Daoy (cell line): ENCODE measurements at regions not wholly inside any gene's neighbourhood (a gene's known extent, or its start where the extent isn't known, plus 50 kb on each side); places are given as distances from the start of the nearest gene placed in this dataset.
A peak's percentile ranks its signal among the peaks of the same experiment; 100 is the strongest.
"Not testable (repeated sequence)": the region's sequence is repeated elsewhere in the genome, so short reads cannot be mapped to it uniquely, and the experiment has no call there.

Experiments
- DNase-seq: peaks from one replicate; pipeline ENCODE4 v3.0.0-alpha.2; 2015; ENCODE audit warnings: low read depth

DNA sequence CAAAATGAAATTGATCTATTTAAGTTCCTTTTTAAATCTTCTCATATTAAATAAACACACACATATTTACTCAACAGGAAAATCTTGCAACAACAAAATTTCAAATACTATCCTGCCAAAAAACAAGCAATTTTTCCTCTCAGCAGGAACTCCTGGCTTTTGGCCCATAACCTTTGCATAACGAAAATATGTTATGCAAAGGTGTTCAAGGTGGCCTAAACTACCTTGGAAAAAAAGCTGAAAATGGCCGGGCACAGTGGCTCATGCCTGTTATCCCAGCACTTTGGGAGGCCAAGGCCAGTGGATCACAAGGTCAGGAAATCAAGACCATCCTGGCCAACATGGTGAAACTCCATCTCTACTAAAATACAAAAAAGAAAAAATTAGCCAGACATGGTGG lies 424.3 kb upstream of the ZNF337 start:
- not testable (repeated sequence) for DNase-seq

- DNase-seq = not testable (repeated sequence)
These were observed 397.8 kb upstream of the ZNF337 start for GRCh38 chr20:26094498-26094897.

- DNase-seq = not testable (repeated sequence)
These were observed 395.3 kb upstream of the ZNF337 start for GRCh38 chr20:26091921-26092320.

DNA sequence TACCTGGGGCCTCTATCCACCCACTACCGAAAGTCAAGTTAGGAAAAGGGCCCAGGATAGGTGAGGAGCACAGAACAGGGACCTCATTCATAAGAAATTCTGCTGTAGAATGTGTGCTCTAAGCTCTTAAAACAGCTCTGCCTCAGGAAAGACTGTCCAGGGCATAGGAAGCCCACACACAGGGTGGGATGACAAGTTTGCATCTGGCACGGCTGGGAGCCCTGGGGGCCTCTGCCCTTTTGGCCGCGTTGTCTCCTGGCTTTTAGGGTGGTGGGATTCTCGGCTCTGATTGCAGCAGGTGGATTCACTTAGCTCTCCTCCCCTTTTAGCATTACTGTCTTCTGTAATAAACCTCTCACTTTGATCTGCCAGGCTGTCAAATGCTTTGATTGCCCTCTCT lies 389.5 kb upstream of the ZNF337 start:
- DNase-seq = not testable (repeated sequence)

DNA sequence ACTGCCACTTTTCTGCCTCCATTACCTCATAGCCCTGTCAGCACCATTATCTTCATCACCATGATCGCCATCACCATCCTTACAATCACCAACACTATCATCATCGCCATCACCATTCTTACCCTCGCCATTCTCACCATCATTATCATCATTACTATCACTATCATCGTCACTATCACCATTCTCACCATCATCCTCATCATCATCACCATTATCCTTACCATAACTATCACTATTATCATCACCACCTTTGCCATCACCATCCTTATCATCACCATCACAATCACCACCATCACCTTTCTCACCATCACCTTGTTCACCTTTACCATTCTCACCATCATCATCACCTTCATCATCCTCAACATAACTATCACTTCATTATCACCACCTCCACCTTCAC lies 377.3 kb upstream of the ZNF337 start:
- DNase-seq = not testable (repeated sequence)

DNA sequence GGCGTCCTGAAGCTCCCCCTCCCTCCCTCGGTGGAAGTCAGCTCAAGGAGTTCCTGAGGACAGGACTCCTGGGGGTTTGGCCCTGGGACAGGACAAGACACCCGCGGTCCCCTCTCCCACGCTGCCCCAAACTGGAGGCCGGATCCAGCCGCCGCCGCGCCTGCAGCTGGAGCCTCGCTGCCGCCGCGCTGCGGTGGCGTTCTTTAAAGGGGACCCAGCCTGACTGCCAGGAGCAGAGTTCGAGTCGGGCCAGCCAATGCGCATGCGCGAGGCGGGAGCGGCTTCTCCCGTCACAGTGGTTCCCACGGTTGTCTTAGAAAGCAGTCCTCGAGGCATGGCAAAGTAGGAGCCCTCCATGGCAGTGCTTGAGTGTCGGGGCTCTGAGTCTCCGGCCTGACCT lies 362.7 kb upstream of the ZNF337 start:
- DNase-seq = not testable (repeated sequence)

DNA sequence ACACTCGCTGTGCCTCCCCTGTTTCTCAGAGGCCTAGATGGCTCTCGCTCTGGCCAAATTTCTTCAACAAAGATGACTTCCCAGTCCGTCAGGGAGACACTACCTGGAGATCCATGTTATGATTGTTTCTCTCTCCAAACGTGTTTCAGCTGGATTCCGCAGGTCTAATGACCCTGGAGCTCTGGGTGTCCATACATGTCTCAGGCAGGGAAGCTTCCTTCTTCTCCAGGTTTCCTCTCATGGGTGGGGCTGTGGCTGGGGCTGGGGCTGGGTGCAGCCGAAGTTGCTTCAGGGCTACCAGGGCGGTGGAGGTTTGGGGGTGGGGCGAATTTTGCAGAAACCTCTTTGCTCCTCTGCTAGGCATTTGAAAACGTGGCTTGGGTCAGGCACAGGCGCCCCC lies 361.8 kb upstream of the ZNF337 start:
- DNase-seq = not testable (repeated sequence)

DNA sequence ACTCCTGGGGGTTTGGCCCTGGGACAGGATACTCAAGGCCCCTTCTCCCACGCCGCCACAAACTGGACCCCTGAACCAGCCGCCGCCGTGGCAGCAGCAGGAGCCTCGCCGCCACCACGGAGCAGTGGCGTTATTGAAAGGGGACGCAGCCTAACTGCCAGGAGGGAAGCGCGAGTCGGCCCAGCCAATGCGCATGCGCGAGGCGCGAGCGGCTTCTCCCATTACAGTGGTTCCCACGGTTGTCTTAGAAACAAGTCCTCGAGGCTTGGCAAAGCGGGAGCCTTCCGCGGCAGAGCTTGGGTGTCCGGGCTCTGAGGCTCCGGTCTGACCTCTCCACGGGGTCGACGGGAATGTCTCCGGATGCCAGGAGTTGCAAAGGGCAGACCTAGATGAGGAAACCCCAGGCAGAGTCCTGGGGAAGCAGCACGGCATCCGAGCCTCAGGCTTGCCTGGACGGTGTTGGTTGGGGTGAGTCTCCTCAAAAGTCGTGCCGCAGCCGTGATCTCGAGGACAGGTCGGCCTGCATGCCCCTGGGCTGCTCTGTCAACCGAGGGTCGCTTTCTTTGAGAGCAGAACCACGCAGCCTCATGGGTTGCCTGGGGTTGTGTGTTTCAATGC lies 360.6 kb upstream of the ZNF337 start:
- DNase-seq = not testable (repeated sequence)

DNA sequence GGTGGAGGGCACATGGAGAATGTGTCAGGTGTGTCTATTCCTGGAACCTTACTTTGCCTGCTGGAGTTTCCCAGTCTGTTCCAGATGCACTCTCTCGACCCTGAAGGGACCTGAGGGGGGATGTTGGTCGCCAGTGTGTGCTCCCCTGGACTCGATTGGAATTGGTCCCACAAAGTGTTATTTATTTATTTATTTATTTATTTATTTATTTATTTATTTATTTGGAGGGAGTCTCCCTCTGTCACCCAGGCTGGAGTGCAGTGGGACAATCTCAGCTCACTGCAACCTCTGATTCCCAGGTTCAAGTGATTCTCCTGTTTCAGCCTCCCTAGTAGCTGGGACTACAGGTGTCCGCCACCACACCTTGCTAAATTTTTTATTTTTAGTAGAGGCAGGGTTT lies 329.1 kb upstream of the ZNF337 start:
- DNase-seq = not testable (repeated sequence)

- not testable (repeated sequence) for DNase-seq
These were observed 314.3 kb upstream of the ZNF337 start for GRCh38 chr20:26010942-26011276.

DNA sequence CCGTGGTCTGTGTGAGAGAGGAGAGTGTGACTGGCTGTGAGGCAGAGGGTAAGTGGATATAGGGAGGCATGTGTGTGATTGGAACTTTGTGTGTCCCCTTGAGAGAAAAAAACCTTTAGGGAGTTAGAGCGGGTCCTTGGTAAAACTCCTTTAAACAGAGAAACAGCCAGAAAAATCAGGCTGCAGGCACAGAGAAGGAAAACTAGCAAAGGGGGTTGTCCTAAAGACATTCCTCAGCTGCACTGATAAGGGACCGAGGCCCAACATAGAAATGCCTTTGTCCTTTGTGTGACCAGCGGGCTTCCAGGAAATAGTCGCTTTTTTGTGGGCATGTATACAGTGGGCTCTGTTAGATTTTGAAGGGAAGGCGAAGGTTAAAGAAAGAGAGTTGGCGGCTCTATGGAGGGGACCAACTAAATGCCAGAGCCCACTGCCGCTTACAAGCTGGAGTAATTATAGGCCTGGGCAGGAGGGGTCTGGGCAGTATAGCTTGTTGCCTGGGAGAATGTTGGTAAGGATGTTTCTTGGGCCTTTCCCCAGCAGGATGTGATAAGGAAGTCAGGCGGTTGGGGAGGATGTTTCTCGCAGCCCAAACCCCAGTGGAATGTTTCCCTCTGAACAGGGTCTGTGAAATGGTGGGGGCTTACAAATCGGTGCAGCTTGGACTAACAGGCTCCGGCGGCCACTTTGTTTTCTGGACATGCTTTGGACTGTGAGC lies 313.7 kb upstream of the ZNF337 start:
- peak; percentile 18 for DNase-seq

- peak; percentile 93 for DNase-seq
These were observed 313.0 kb upstream of the ZNF337 start for GRCh38 chr20:26009402-26010223.

- DNase-seq = not testable (repeated sequence)
These were observed 311.4 kb upstream of the ZNF337 start for GRCh38 chr20:26008026-26008425.

GRCh38 chr20:26006164-26006563 lies 309.5 kb upstream of the ZNF337 start:
- DNase-seq = not testable (repeated sequence)

- not testable (repeated sequence) for DNase-seq
These were observed 307.3 kb upstream of the ZNF337 start for GRCh38 chr20:26003959-26004358.

DNA sequence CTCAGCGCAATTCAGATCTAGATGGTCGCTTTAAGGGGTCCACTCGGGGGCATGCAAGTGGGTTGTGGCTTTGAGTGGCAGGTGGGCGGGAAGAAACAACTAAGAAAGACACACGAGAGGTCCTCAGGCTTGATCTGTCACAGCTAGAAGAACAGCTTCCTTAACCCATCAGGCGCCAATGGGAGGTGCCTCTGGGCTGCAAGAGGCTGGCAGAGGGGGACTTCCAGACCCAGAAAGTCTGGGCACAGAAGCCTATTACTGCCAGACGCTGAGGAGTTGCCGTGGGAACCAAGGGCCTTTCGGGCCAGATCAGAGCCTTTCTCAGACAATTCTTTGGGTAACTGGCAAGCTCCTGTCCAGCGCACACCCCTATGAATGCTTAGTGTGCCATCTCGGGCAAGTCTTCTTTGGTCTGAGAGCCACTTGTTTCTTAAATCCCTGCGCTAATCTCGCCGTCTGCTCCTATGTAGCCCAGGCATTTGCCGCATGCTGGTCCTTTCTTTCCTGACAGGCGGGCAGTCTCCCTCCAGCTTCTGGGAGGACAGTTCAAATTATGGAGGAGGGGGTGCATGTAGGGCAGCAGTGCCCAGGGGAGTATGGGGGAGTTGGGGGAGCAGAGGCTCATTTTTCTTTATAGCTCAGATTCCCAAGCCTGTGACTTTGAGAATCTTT lies 300.9 kb upstream of the ZNF337 start:
- not testable (repeated sequence) for DNase-seq

- DNase-seq = no peak
These were observed 295.5 kb upstream of the ZNF337 start for GRCh38 chr20:25992146-25992545.

DNA sequence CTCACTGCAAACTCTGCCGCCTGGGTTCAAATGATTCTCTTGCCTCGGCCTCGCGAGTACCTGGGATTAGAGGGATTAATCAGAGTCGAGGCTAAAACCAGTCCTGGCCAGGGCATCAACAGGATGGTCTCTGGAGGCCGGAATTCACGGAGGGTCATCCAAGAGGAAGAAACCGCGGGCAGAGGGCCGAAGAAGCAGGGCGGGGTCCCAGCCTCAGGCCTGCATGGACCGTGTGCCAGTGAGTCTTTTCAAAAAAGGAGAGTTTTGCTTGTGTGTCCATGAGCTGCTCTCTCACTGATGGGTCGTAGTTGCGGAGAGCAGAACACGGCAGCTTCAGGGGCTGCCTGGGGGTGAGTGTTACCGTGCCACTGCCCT lies 295.1 kb upstream of the ZNF337 start:
- no peak for DNase-seq

DNA sequence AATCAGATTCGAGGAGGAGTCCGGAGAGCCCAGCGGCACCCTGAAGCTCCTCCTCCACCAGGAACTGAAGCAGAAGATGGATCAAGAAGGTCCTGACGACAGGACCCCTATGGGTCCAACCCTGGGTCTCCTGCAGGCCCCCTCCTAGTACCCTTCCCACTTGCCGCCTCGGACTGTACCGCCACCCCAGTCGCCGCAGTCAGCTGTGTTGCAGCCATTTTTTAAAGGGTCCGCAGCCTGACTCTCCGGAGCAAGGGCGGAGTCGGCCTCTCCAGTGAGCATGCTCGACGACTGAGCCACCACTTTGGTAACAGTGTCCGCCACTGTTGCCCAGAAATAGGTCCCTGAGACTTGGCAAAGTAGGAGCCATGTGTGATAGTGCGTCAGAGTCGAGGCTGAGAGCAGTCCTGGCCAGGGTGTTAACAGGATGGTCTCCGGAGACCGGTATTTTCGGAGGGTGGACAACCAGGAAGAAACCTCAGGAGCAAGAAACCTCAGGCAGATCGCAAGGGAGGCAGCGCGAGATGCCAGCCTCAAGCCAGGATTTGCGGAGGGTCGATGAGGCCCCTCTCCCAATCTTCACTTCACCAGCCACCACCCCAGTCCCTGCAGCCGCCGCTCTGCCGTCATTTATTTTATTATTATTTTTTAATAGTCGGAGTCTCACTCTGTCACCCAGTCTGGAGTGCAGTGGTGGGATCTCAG lies 294.6 kb upstream of the ZNF337 start:
- DNase-seq = no peak

- DNase-seq = not testable (repeated sequence)
These were observed 293.0 kb upstream of the ZNF337 start for GRCh38 chr20:25989686-25990085.

- no peak for DNase-seq
These were observed 292.5 kb upstream of the ZNF337 start for GRCh38 chr20:25989196-25989595.
